ENCODE measurements at regions not wholly inside any gene's neighbourhood (a gene's known extent, or its start where the extent isn't known, plus 50 kb on each side); places are given as distances from the start of the nearest gene placed in this dataset.
"Not testable (repeated sequence)": the region's sequence is repeated elsewhere in the genome, so short reads cannot be mapped to it uniquely, and the experiment has no call there.

GRCh38 chr1:199821029-199821779, 206.3 kb upstream of the NR5A2 start:
- DNase-seq: no peak

GRCh38 chr1:199832451-199832850, 195.1 kb upstream of the NR5A2 start:
- DNase-seq: no peak

DNA sequence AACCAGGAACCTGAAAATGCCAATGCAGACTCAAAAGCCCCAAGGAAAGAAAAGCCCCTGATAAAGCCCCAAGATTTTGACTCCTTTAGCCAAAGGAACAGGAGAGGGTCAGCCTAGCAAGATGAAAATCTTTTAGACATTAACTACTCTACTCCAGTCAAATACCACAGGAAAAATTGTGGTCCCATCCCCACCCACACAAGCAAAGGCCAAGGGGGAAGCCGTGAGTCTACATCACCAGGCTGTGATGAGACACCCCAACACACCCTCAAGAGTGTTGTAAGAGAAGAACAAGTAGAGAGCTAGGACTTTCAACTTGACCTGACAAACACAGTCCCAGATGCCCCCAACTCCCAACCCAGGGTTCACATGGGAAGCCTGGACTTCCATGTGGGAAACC, 192.8 kb upstream of the NR5A2 start:
- DNase-seq: no peak

DNA sequence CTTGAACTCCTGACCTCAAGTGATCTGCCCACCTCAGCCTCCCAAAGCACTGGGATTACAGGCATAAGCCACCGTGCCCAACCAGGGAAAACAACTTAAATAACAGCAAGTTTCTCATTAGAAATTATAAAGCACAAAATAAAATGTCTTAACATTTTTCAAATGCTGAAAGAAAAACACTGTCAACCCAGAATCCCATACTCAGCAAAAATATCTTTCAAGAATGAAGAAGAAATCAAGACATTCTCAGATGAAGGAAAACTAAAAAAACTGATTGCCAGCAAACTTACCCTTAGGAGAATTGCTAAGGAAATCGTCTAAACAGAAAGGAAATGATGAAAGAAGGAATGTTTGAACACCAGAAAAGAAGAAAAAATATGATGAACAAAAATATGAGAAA, 191.1 kb upstream of the NR5A2 start:
- DNase-seq: no peak

DNA sequence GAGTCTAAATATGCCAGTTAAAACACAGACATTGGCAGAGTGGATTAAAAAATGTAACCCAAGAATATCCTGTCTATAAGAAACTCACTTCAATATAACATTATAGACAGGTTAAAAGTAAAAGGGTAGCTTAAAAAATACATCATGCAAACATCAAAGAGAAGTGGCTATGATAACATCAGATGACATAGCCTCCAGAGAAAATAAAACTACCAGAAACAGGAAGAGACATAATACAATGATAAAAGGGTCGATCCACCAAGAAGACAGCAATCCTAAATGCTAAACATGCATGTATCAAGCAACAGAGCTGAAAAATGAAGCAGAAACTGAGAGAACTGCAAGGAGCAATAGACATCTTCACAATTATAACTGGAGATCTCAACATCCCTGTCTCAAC, 190.2 kb upstream of the NR5A2 start:
- DNase-seq: no peak

- not testable (repeated sequence) for DNase-seq
These were observed 187.9 kb upstream of the NR5A2 start for GRCh38 chr1:199839608-199840007.

GRCh38 chr1:199843096-199843495, 184.4 kb upstream of the NR5A2 start:
- not testable (repeated sequence) for DNase-seq

DNA sequence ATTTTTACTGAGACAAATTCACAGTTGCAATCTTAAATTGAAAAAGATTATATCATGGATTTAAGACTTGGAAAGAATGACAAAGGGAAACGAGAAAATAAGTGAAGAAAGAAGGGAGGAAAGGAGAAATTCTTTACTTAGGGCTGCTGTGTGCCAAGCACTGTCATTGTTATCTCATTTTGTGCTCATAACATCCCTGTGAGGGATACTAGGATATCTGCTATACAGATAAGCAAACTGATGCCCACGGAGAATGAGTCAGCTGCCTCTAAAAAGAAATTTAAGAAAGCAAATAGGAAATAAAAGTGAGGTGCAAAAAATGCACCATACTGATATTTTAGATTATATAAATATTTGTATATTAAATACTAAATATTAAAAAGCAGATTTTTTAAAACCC, 183.6 kb upstream of the NR5A2 start:
- no peak for DNase-seq

- no peak for DNase-seq
These were observed 180.5 kb upstream of the NR5A2 start for GRCh38 chr1:199847021-199847420.

DNA sequence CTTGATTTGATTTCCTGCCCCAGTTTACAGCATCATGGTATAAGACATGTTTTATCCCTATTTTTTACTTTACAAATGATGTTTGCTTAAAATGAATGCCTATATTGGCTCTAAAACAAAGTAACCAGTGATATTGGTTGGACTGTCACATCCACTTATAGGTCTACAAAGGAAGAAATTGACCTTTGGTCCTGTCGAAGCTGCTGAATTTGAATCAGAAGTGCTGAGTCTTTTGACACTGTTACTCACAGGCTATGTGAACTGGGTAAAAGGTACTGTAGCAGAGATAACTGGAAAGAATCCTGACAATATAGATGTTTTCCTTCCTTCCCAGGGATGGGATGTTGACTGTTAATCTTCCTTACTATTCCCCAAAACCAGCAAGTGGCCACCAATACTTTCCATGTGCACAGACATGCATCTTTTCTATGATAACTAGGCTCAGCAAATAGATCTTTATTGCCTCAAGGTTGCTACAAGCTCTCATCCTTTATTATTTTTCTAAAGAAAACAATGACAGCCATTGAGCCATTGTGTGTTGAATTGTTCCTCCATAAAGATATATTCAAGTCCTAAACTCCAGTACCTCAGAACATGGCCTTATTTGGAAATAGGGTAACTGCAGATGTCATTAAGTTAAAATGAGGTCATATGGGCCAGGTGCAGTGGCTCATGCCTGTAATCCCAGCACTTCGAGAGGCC, 175.9 kb upstream of the NR5A2 start:
- DNase-seq: no peak

DNA sequence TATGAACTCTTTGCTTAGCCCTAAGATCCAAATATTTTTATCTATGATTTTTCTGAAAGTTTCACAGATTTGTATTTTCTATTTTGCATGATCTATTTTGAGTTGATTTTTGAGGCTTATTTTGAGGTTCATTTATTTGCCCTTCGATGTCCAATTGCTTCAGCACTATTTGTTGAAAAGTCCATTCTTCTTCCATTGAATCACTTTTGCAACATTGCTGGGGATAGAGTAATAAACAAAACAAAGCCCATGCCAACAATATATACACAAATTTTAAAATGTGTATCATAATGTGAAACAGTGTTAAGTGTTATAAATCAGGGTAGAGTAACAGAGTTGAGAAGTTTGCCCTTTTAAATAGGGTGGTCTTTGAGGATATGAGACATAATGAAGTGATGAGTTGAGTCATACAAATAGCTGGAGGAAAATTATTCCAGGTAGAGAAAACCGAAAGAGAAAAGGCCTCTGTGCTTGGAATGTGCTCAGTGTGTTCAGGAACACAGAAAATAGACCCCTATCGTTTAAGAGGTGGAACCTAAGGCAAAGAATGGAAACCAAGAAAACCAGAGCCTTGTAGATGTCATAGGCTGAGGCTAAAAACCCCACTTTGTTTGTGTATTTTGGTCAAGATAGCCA, 172.7 kb upstream of the NR5A2 start:
- no peak for DNase-seq

- no peak for DNase-seq
These were observed 171.9 kb upstream of the NR5A2 start for GRCh38 chr1:199855580-199855979.

DNA sequence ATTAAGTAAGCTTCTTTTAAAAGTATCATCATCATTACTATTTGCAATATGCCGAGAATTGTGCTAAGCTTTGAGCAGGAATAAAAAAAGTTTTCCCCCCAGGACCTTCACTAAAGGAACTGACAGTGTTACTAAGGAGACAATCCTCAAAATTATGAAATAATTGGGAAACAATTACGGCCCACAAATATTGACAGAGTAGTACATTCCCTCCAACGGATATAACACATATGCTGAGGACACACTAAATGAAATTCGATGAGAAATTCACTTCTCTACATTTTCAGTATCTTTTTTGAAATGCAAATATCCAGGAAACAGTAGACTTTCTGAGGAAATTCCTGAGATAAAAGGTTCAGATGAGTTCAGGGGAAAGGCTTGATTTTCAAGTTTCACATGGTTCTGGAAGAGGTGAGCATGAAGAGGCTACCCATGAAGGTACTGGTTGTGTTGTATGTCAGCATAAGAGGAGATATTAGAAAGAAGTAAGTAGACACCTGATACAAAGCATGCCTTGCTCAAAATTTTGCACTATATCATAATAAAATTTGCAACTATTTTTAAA, 171.2 kb upstream of the NR5A2 start:
- no peak for DNase-seq

GRCh38 chr1:199857108-199857507, 170.4 kb upstream of the NR5A2 start:
- DNase-seq: no peak

DNA sequence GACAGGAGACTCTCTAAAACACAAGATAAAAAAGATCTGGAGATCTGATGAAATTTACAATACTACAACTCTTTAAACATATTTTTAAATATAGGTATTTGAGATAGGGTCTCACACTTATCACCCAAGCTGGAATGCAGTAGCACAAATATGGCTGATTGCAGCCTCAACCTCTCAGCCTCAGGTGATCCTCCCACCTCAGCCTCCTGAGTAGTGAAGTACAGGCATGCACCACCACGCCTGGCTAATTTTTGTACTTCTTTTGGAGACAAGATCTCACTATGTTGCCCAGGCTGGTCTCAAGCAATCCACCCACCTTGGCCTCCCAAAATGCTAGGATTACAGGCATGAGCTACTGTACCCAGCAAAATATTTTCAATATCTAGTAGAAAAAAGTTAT, 170.0 kb upstream of the NR5A2 start:
- DNase-seq: no peak

GRCh38 chr1:199858171-199858570, 169.3 kb upstream of the NR5A2 start:
- DNase-seq: no peak

DNA sequence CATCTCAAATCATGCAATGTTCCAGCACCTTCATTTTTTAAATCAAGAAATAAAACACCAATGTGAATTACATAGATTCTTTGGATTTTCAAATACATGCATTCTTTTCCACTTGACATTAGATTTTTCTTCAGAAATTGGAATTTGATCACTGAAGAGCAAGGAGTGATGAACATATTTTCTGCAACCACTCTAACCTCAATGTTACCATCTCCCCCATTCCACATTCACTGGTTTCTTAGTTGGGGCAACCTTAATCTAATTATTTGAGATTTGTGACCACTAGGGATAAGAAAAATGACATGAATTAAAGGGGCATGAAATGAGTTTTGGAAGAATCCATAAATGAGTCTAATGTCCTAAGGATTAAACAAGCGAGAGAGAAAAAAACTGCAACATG, 168.7 kb upstream of the NR5A2 start:
- no peak for DNase-seq

DNA sequence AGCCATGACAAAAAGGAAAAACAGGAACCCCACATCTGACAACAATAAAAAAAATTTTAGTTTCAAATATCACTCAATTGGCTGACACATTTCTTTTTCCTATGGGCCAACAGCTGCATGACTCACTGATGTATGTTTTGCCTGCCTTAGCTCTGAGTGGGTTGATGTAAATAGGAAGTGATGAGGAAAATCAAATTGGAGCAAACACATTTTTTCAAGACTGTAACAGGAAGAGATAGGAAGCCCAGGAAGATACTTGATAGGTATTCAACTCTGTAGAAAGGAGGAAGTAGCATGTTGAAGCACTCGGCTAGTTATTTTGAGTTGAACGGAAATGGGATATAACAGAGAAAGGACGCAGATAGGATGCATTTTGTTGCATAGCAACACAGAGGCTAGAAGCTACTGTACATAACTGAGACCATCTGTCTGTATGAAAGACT, 168.0 kb upstream of the NR5A2 start:
- no peak for DNase-seq

- no peak for DNase-seq
These were observed 166.3 kb upstream of the NR5A2 start for GRCh38 chr1:199861020-199861795.

DNA sequence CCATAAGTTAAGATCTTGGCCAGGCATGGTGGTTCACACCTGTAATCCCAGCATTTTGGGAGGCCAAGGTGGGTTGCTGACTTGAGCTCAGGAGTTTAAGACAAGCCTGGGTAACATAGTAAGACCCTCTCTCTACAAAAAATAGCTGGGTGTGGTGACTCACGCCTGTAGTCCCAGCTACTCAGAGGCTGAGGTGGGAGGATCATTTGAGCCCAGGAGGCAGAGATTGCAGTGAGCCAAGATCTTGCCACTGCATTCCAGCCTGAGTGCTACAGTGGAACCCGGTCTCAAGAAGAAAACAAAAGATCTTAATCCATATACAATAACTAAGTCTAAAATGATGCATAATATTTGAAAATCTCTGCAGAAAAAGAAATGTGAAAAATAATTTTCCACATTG, 165.5 kb upstream of the NR5A2 start:
- no peak for DNase-seq

GRCh38 chr1:199866210-199866617, 161.3 kb upstream of the NR5A2 start:
- DNase-seq: no peak

DNA sequence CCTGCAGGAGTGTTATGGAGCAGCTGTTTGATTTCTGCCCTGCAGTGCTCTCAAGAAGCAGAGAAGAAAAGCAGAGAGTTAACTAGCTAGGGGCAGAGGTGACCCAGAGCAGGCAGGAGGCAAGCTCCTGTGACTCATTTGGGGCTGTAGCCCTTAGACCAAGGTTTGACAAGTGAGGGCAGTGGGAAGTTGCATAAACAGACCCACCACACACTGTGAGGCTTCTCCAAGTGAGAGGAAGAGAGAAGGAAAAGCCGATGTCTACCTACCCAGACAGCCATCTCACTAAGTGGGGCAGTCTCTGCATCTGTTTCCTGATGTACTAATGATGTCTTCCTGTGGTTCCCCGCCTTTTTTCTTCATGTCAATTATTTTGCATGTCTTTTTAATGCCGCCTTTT, 159.9 kb upstream of the NR5A2 start:
- no peak for DNase-seq

DNA sequence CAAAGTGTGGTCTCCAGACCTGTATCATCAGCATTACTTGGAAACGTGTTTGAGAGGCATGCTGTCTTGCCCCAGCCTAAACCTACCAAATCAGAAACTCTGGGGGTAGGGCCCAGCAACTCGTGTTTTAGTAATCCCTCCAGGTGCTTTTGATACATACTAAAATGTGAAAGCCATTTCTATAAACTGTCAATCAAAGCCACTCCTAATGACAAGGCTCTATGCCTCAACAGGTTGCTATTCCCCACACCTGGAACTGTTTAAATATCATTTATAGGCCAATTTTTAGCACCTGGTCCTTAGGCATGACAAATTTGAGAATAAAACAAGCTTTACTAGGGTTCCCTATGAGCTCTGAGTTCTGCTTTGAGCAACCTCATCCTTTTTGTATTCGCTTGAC, 158.7 kb upstream of the NR5A2 start:
- DNase-seq: no peak
